GM21723 (cell line): ENCODE measurements at regions not wholly inside any gene's neighbourhood (a gene's known extent, or its start where the extent isn't known, plus 50 kb on each side); places are given as distances from the start of the nearest gene placed in this dataset.
"Not testable (repeated sequence)": the region's sequence is repeated elsewhere in the genome, so short reads cannot be mapped to it uniquely, and the experiment has no call there.

ENCODE experiments used
- ATAC-seq: cut with Tn5 transposase; IDR thresholded peaks from one replicate; pipeline ENCODE4 v1.9.1; 2021; ENCODE audit warnings: mild to moderate bottlenecking, moderate library complexity; ENCODE audit not compliant: unreplicated experiment

- no peak for ATAC-seq
Observed at GRCh38 chr5:163330723-163331668, 106.4 kb upstream of the CCNG1 start.

DNA sequence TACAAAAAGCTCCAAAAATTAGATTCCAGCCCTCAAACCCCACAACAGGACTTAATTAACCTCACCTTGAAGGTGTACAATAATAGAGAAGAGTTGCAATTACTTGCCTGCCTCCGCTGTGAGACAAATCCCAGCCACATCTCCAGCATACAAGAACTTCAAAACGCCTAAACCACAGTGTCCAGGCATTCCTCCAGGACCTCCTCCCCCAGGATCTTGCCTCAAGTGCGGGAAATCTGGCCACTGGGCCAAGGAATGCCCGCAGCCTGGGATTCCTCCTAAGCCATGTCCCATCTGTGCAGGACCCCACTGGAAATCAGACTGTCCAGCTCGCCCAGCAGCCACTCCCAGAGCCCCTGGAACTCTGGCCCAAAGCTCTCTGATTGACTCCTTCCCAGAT, 101.3 kb upstream of the CCNG1 start:
- not testable (repeated sequence) for ATAC-seq

- no peak for ATAC-seq
Observed at GRCh38 chr5:163339148-163339547, 98.2 kb upstream of the CCNG1 start.

GRCh38 chr5:163340378-163340777, 97.0 kb upstream of the CCNG1 start:
- ATAC-seq, result not testable (repeated sequence)

GRCh38 chr5:163342306-163342705, 95.1 kb upstream of the CCNG1 start:
- no peak for ATAC-seq

GRCh38 chr5:163345216-163345615, 92.2 kb upstream of the CCNG1 start:
- ATAC-seq, result no peak

DNA sequence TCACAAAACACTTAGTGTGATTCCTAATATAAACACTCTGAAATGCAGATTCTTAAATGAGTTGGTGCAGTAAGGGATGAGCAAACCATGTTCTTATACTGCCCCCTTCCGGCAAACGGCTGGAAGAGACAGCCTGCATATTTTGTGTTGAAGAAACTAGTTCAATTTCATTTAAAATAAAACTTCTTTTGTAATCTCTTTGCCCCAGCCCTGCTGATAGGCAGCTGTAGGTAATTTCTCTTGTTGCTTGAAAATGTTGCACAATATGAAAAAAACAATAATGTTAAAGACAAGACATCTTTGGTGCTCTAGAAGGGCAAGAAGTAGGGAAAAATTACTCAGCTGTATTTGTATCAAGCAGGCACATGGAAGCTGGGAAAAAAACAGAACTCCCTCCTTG, 89.7 kb upstream of the CCNG1 start:
- ATAC-seq, result peak; percentile 82

DNA sequence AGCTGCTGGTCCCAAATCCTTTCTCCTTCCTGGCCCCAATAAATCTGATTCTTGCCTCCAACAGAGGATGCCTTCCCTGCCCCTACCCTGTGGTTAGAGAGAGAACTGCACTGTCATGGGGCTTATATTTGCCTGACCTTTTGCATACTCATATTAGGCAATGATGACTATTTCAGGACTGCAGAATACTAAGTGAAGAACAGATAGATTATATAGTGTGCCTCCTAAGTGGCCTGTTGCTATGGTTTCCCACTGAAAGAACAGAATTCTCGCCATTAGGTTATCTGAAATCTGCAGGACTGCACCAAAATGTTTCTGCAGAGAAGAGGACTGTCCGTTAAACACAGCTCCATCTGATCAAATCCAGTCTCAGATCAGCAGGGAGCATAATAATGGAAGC, 87.3 kb upstream of the CCNG1 start:
- no peak for ATAC-seq

DNA sequence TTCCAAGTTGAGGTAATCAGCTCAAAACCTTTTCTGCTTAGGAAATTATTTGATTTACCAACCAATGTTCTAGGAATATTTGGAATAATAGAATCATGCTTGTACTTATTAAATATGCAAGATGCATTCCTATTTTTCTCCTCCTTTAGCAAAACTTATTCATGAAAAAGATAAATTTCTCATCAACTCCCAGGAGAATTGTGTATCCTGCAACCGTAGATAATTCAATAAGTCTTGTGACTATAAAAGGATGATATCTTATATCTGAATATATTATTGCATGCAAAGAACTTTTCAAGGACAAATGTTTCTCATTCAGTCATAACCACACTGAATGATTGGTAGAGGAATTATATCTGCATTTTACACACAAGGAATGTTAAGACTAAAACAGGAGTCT, 84.9 kb upstream of the CCNG1 start:
- no peak for ATAC-seq

DNA sequence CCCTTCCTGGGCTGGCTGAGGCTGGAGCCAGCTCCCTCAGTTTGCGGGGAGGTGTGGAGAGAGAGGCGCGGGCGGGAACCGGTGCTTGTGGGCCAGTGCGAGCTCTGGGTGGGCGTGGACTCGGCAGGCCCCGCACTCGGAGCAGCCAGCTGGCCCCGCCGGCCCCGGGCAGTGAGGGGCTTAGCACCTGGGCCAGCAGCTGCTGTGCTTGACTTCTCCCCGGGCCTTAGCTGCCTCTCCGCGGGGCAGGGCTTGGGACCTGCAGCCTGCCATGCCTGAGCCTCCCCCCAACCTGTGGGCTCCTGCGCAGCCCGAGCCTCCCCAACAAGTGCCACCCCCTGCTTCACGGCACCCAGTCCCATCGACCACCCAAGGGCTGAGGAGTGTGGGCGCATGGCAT, 81.6 kb upstream of the CCNG1 start:
- not testable (repeated sequence) for ATAC-seq

GRCh38 chr5:163357636-163358035, 79.8 kb upstream of the CCNG1 start:
- no peak for ATAC-seq

DNA sequence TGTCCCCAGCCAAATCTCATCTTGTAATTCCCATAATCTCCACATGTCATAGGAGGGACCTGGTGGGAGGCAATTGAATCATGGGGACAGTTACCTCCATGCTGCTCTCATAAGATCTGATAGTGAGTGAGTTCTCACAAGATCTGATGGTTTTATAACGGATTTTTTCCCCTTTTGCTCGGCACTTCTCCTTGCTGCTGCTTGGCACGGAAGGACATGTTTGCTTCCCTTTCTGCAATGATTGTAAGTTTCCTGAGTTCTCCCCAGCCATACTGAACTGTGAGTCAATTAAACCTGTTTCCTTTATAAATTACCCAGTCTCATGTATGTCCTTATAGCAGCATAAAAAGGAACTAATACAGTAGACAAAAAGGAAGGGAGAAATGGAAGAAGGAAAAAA, 76.7 kb upstream of the CCNG1 start:
- no peak for ATAC-seq

DNA sequence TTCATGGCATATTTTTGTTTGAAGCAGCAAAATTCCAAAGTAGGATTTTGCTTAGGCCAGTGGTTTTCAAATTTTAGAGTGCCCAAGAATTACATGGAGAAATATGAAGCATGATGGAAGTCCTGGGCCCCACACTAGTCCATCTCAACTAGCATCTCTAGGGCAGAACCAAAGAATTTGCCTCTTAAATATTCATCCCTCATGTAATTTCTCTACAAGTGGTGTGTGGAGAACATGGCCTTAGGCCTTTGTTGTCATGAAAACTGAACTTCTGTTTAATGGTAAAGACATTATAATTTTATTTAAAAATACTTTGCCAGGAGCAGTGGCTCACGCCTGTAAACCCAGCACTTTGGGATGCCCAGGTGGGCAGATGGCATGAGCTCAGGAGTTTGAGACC, 75.9 kb upstream of the CCNG1 start:
- ATAC-seq, result no peak

DNA sequence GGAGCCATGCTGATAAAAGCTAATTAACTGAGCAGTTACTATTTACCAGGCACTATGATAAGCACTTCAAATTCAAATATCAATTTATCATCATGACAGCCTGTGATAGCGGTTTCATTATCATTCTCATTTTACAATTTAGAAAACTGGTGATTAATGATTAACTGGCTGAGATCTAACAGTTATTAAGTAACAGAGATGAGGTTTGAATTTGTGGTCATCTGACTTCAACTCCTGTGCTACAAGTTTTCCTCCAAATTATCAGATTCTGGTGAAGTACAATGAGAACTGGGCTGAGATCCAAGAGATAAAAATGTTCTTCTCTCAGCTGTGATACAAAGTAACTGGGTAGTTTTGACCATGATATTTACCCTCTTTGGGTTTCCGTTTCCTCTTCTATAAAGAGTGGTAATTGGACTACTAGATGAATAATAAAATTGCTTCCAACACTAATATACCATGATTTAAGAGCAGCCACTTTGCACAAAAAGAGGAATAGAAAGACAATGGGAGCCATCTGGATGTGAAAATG, 74.5 kb upstream of the CCNG1 start:
- no peak for ATAC-seq

- ATAC-seq, result no peak
Observed at GRCh38 chr5:163363389-163363788, 74.0 kb upstream of the CCNG1 start.

DNA sequence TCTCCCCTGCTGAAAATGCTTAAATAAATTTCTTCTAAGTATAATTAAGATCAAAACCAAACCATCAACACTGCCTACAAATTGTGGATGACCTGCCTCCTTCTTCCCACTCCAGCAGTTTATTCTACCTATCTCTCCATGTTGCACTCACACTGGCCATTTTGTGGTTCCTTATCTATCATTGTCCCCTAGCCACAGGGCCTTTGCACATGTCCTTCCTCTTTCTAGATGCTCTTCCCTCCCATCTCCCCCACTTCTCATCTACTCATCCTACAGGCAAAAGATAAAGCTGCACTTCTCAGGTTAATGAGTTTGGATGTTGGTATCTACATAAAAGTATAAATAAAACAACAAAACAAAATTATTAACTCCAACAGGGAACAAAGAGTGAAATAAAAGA, 70.6 kb upstream of the CCNG1 start:
- no peak for ATAC-seq

GRCh38 chr5:163369776-163370385, 67.5 kb upstream of the CCNG1 start:
- ATAC-seq, result no peak

- no peak for ATAC-seq
Observed at GRCh38 chr5:163373436-163374084, 63.8 kb upstream of the CCNG1 start.

GRCh38 chr5:163377982-163378381, 59.4 kb upstream of the CCNG1 start:
- ATAC-seq, result no peak

DNA sequence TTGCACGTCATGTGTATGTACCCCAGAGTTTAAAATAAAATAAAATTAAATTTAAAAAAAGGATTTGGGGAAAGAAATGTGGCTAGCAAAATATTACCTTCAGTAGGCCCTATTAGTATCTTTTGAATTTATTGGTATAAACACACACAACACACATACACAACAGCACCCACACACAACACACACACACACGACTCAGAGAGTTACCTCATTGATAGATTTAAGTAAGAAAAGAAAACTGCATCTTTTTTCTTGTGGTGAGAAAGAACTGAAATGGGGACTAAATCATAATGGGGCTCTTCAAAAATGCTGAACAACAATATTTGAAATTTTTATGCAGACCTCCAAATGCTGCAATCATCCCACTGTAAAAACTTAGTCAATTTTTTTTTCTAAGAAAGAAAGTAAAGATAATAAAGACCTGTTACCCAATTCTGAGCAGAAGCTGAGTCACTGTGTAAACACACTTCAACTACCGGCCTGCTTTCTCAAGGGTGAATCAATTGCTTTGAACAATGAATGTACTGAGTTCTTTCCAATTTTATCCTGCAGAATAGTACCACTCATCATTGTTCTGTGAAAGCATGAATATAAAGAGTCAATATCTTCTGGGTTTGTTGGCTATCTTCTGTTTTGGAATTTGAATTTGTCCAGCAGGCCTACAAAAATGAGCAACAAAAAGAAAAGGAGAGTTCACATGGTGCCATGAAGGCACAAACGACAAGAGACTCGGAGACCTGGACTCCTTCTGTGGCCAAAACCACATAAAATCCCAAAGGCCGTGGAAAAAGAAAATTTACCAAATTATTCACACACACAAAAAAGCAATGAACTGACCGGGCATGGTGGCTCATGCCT, 57.9 kb upstream of the CCNG1 start:
- ATAC-seq, result no peak

DNA sequence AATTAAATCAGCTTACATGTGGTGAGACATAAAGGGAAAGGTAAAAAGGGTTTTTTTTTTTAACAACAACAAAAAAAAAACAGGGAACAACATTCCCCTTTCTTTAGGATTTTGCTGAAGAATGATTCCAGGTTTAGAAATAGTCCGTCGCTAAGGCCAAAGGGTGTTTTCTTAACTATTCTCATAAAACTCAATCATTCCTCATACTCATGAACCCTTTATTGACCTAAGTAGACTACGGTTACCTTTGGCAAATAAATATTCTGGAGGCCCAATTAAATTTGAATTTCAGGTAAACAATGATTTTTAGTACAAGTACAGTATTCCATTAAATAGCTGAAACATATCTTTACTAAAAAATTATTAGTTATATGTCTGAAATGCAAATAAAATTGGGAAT, 55.6 kb upstream of the CCNG1 start:
- no peak for ATAC-seq
